Esophagus squamous epithelium (tissue), 4 donors: ENCODE measurements at regions not wholly inside any gene's neighbourhood (a gene's known extent, or its start where the extent isn't known, plus 50 kb on each side); places are given as distances from the start of the nearest gene placed in this dataset.

ENCODE experiments used
- CTCF ChIP-seq, 6 experiments: fragments of 450-650 bp in 4 of 6; fragments of 200-600 bp in 2 of 6; sonication (generic) in 2 of 6; IDR thresholded peaks; one replicate each; pipeline ENCODE4 v1.5.1; 2016 to 2019; ENCODE audit warnings: antibody characterized with exemption in 6 of 6, mild to moderate bottlenecking in 4 of 6, moderate library complexity in 4 of 6
- POLR2A ChIP-seq, 4 donors: fragments of 450-650 bp; IDR thresholded peaks; one replicate each; pipeline ENCODE4 v1.6.1; 2017; ENCODE audit warnings: antibody characterized with exemption in 4 of 4, mild to moderate bottlenecking in 4 of 4, moderate library complexity in 3 of 4

- TF ChIP-seq CTCF (IDR thresholded peaks at IDR 0.05) (no peak), POLR2A (IDR thresholded peaks at IDR 0.05) (no peak)
These were observed 1237.5 kb downstream of the AMY1C start for GRCh38 chr1:104987210-104987609.
